LNCAP (cell line): ENCODE measurements at regions not wholly inside any gene's neighbourhood (a gene's known extent, or its start where the extent isn't known, plus 50 kb on each side); places are given as distances from the start of the nearest gene placed in this dataset.

Experiments
- TF ChIP-seq, protein P1 (sequence below): fragments of 450-650 bp; IDR thresholded peaks from 2 replicates; pipeline ENCODE4 v1.5.1; 2017; ENCODE audit warnings: mild to moderate bottlenecking

DNA sequence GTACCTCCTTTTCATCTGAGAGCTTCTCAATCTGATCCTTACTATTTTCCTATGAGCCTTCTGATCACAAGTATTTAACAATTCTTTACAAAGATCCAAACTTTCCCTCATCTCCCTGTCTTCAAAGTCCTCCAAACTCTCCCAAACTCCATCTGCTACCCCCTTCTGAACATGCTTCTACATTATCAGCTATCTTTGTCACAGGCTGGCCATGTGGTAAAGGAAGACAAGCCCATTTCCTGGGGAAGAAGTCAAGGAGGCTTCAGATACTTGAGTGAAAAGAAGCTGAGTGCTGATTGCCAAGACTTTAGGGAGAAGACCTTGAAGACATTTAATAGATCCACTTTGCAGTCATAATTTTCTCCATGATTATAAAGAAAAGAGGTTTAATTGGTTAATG lies 231.4 kb downstream of the CWH43 start:
- TF ChIP-seq, protein P1, sequence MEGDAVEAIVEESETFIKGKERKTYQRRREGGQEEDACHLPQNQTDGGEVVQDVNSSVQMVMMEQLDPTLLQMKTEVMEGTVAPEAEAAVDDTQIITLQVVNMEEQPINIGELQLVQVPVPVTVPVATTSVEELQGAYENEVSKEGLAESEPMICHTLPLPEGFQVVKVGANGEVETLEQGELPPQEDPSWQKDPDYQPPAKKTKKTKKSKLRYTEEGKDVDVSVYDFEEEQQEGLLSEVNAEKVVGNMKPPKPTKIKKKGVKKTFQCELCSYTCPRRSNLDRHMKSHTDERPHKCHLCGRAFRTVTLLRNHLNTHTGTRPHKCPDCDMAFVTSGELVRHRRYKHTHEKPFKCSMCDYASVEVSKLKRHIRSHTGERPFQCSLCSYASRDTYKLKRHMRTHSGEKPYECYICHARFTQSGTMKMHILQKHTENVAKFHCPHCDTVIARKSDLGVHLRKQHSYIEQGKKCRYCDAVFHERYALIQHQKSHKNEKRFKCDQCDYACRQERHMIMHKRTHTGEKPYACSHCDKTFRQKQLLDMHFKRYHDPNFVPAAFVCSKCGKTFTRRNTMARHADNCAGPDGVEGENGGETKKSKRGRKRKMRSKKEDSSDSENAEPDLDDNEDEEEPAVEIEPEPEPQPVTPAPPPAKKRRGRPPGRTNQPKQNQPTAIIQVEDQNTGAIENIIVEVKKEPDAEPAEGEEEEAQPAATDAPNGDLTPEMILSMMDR, result no peak

DNA sequence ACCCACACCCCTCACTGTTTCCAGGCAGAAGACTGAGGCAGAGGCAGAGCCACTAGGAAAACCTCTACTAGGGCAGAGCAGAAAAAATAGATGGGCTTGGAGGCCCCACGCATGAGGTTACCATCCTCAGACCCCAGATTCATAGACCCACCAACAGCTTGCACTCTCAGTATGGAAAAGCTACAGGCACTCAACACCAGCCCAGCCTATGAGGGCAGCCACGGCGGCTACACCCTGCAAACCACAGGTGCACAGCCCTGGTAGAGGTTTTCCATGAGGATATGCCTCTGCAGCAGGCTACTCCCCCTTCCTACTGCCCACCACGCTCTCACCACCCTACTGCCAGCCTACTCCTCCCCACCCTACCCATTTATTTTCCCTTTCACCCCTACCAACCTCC lies 235.1 kb downstream of the CWH43 start:
- TF ChIP-seq, protein P1, result no peak

DNA sequence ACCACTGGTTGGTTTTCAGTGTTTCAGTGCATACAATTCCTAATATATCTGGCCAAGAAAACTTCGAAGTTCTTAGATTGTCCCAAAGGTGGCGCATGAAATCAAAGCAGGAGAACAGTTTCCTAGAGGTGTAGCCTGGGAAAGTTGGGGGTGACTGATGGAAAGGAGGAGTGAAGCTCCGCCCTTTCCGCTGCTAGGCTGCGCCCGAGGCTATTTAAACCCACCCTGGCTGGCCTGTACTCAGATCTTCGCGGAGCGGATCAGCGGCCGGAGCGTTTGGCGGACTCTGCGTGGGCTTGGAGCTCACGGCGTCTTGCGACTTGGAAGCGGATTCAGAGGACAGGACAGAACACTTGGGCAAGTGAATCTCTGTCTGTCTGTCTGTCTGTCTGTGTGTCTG lies 328.7 kb downstream of the CWH43 start:
- TF ChIP-seq, protein P1, result peak; percentile 23; the same call in 1 of the 2 replicates
